ENCODE measurements at regions not wholly inside any gene's neighbourhood (a gene's known extent, or its start where the extent isn't known, plus 50 kb on each side); places are given as distances from the start of the nearest gene placed in this dataset.

GRCh38 chr3:28646435-28646834 is 297.8 kb upstream of the AZI2 start:
- TF ChIP-seq, protein P1, sequence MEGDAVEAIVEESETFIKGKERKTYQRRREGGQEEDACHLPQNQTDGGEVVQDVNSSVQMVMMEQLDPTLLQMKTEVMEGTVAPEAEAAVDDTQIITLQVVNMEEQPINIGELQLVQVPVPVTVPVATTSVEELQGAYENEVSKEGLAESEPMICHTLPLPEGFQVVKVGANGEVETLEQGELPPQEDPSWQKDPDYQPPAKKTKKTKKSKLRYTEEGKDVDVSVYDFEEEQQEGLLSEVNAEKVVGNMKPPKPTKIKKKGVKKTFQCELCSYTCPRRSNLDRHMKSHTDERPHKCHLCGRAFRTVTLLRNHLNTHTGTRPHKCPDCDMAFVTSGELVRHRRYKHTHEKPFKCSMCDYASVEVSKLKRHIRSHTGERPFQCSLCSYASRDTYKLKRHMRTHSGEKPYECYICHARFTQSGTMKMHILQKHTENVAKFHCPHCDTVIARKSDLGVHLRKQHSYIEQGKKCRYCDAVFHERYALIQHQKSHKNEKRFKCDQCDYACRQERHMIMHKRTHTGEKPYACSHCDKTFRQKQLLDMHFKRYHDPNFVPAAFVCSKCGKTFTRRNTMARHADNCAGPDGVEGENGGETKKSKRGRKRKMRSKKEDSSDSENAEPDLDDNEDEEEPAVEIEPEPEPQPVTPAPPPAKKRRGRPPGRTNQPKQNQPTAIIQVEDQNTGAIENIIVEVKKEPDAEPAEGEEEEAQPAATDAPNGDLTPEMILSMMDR (IDR thresholded peaks at IDR 0.05; ENCODE audit: low read length), result no peak
- no peak for TF ChIP-seq EZH2phosphoT487 (IDR thresholded peaks at IDR 0.05; ENCODE audit: low read length)

Measured in MM.1S (cell line).